HG02884 (cell line): ENCODE measurements at regions not wholly inside any gene's neighbourhood (a gene's known extent, or its start where the extent isn't known, plus 50 kb on each side); places are given as distances from the start of the nearest gene placed in this dataset.

ENCODE experiments used
- ATAC-seq: cut with Tn5 transposase; IDR thresholded peaks from one replicate; pipeline ENCODE4 v1.9.1; 2021; ENCODE audit warnings: mild to moderate bottlenecking, moderate library complexity; ENCODE audit not compliant: unreplicated experiment

DNA sequence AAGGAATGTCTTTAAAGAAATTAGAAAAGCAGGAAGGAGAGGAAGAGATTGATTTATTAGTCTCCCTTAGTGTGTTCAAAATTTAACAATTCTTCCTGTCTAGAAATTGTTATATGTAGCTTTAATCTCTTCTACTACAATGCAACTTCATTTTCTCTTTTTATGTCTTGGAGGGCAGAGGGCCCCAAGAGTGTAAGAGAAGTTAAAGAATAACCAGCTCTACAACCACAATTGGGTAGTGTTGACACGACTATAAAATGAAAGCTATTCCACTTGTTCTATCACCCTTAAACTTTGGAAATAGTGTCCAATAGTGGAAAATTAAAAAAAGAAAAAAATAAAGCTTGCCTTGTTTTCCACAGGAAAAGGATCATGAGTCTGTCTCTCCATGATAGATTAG, 82.6 kb upstream of the DPYD start:
- ATAC-seq, result no peak

DNA sequence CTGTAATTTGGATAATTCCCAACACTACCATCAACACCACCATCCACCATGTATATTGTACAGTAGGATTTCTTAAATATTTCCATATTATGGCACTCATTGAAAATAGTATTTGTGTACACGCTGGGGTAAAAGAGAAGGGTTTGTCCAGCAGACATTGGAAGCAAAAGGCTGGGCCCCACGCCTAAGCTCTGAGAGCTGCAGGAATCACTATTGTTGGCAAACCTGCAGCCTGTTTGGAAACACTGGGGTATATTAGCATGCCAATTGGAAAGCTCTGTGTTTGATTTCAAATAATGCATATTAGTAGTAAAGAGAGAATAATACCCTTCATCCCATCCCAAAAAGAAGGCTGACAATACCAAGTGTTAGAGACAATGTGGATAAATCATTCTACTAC, 81.5 kb upstream of the DPYD start:
- no peak for ATAC-seq

DNA sequence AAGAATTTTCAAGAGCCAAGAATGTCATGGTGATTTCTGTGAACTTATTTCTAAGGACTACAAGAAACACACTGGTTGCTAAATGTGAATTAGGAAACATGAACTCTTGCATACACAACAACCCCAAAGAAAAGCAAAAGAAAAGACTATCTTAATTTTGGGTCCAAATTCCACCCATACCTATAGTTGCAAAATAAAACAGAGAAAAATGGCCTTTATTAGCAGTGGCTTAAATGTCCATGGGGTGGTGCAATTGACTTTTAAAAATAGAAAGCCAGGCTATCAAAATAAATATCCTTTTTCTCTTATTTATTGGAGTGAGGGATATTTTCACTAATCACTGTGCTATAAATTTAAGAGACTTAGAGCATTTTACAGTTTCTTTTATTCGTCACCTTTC, 80.9 kb upstream of the DPYD start:
- ATAC-seq, result no peak

DNA sequence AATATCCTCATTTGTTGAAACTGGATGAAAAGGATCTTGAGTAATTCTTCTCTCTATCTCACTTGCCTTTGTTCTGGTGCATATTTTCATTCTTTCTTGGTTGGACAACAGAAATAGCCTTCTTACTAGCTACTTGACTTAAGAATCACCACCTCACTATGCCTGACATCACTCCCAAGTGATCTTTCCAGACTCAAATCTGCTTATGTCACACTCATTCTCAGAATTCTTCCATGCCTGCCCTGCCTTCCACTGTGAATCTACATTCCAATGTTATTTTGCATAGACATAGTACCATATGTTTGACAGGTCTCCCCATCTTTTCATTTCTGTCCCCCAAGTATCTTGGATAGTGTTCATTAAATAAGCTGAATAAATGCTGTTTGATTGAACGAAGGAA, 78.5 kb upstream of the DPYD start:
- ATAC-seq, result no peak

DNA sequence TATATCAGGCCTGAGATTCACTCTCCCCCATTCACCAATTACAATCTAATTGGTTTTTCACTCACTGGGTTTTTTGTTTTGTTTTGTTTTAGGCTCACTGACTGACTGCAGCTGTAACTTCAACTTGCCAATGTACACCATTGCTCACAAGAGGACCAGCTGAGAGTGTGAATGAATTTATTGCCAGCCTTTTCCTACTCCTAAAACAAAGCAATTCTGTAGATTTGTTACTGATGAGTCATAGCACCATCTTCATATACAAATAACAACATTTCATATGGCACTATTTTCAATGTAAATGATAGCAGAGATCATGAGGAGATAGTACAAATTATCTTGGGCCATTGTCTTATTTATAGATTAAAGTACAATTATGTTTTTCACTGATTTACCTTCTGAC, 76.0 kb upstream of the DPYD start:
- ATAC-seq, result no peak

DNA sequence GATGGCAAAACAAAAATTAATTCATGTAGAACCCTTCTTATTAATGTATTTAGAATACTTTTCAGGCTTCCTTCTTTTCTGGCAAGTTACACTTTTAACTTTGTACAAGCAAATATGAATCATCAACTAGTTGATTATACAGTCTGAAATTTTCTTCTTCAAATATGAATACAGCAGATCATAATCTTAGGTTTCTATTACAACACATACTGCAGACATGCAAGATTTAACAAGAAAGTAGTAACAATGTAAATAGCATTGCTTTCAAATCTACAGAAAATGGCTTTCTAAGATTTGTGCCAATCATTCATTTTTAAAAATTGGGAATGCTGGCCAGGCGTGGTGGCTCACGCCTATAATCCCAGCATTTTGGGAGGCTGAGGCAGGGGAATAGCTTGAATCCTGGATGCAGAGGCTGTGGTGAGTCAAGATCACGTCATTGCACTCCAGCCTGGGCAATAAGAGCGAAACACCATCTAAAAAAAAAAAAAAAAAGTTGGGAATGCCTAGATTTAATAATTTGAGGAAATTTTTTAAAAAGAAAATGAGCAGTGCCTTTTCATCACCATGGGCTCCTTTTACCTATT, 68.4 kb upstream of the DPYD start:
- no peak for ATAC-seq

DNA sequence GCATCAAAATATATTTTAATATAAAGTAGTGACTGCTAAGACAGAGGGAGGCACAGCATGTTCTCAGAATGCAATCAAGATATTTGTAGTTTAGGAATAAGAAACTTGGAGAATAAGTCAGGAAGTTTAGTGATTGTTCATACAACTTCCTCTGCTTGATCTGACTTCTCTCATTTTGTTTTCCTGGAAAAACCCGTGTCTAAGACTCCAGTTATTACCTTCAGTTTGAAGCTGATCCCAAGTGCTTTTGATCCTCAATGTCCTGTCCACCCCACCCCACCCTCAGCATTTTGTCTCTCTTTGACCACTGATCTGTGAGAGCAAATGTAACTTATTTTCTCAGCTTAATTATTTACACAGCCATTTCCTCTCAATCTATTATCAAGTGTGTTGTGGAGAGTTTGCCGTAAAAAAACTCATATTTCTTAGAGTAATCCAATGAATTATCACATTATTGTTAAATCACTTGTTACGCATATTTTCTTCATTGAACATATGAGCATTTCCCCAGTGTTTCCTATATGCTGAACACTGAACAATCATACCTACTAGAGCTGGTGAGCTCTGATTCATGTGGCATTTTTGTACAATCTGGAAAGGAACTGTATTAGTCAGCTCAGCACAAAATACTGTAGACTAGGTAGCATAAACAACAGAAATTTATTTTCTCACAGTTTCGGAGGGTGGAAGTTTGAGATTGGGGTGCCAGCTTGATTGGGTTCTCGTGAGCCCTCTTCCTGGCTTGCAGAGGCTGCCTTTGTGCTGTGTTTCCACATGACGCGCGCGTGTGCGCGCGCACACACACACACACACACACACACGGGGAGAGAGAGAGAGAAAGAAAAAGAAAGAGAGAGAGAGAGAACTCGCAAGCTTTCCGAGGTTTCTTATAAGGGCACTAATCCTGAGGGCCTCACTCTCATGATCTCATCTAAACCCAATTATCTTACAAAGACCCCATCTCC, 65.5 kb upstream of the DPYD start:
- ATAC-seq, result no peak

DNA sequence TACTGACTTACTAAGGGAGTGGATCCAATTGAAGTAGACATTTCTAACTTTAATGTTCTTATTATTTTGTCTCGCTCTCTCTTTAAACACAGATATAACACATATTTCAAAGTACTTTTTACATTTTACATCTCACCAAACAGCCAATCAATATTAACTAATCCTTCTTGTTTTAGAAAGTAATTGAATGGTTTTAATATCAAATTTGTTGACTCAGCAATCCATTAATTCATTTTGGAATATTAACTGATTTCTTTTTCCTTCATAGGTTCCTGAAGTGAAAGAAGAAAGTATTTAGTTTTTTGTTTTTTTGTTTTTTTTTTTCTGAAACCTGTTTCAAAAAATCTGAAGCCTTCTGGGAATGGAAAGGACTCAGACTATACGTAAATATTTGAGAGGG, 62.3 kb upstream of the DPYD start:
- ATAC-seq, result no peak

DNA sequence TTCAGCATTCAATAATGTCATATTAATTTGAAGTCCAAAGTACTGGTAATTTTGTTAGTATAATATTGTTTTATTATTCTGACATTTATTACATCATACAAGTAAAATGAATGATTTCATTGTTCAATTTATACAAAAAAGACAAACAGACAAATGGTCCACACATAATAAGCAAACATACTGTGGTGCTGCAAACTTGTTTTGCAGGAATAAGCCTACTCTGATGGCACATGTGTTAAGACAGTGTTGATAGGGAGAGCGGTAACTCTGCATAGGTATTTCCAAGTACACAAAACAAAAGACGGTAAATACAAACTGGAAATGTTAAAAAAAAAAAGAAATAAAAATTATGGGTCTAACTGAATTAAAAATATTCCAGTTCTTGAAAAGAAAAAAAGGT, 59.7 kb upstream of the DPYD start:
- ATAC-seq, result no peak

DNA sequence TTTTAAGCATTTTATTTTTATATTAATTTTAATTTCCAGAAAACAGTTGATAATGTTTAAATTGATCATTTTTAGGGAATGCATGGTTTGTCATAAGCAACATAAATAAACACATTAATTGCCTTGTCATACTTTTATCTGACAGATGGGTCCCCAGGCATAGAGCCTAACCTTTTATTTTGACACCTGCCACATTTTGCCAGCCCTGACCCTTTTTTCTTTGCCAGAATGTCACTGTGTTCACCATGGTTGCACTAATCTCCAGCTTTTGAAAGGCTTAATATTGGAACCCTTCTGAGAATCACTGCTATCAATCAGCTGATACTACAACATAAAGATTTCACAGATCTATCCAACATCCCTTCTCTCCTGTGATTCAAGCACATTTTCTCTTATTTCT, 56.0 kb upstream of the DPYD start:
- ATAC-seq, result no peak
